ENCODE measurements at regions not wholly inside any gene's neighbourhood (a gene's known extent, or its start where the extent isn't known, plus 50 kb on each side); places are given as distances from the start of the nearest gene placed in this dataset.

DNA sequence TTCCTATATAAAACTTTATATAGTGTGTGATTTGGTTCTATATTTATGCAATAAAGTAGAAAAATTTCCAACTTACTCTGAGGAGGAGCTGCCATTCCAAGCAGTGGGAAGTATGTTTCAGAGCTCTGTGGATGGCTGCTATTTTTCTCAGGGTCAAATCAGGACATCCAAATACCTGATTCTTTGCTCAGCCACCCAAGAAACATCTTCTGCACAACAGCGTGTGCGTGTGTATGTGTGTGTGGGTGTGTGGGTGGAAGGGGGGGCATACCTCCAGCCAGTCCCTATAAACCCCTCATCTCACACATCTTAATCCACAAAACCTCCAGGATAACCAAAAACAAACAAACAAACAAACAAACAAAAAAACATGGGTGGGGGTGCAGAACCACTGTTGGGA lies 66.3 kb upstream of the EMX2 start:
- no peaks in the 10 kb centered on the region for H3K79me2 ChIP-seq (ENCODE audit: insufficient read depth, low read depth, low read length)
- no peaks in the 10 kb centered on the region for H3K9me2 ChIP-seq (ENCODE audit: insufficient read depth, low read length)
- no peak overlapping the region for H3K4me2 ChIP-seq (ENCODE audit: low read length)
- peaks cover 6% of the 10 kb centered on the region for H3K4me1 ChIP-seq (ENCODE audit: insufficient read depth, low read length, poor library complexity, severe bottlenecking)
- CTCF ChIA-PET (ENCODE audit: unreplicated experiment) = no interaction called here
- no peak for DNase-seq (ENCODE audit: low spot score)
- H4K20me1 ChIP-seq (ENCODE audit: insufficient read depth, low read length) = no peaks in the 10 kb centered on the region
- BruUV-seq (replicated peaks) = no TSS peak
- H3K4me3 ChIP-seq (ENCODE audit: low read depth, low read length, poor library complexity, severe bottlenecking) = no peak overlapping the region
- H2AFZ ChIP-seq (ENCODE audit: low read length) = no peak overlapping the region
- POLR2A ChIA-PET = no interaction called here
- no peaks in the 10 kb centered on the region for H3K9me3 ChIP-seq (ENCODE audit: low read length)
- H3K36me3 ChIP-seq (ENCODE audit: insufficient read depth, low read length) = no peaks in the 10 kb centered on the region
- no peak overlapping the region for H3K27ac ChIP-seq (ENCODE audit: low read depth, low read length, poor library complexity, severe bottlenecking)
- no peak for TF ChIP-seq EZH2phosphoT487 (IDR thresholded peaks at IDR 0.05; ENCODE audit: borderline replicate concordance, low read depth, low read length)
- TF ChIP-seq, protein P1, sequence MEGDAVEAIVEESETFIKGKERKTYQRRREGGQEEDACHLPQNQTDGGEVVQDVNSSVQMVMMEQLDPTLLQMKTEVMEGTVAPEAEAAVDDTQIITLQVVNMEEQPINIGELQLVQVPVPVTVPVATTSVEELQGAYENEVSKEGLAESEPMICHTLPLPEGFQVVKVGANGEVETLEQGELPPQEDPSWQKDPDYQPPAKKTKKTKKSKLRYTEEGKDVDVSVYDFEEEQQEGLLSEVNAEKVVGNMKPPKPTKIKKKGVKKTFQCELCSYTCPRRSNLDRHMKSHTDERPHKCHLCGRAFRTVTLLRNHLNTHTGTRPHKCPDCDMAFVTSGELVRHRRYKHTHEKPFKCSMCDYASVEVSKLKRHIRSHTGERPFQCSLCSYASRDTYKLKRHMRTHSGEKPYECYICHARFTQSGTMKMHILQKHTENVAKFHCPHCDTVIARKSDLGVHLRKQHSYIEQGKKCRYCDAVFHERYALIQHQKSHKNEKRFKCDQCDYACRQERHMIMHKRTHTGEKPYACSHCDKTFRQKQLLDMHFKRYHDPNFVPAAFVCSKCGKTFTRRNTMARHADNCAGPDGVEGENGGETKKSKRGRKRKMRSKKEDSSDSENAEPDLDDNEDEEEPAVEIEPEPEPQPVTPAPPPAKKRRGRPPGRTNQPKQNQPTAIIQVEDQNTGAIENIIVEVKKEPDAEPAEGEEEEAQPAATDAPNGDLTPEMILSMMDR (conservative IDR thresholded peaks at IDR 0.05; ENCODE audit: low read length) = no peak
- intact Hi-C loops (cut with micrococcal nuclease; ENCODE audit: unreplicated experiment) = no loop called here

DNA sequence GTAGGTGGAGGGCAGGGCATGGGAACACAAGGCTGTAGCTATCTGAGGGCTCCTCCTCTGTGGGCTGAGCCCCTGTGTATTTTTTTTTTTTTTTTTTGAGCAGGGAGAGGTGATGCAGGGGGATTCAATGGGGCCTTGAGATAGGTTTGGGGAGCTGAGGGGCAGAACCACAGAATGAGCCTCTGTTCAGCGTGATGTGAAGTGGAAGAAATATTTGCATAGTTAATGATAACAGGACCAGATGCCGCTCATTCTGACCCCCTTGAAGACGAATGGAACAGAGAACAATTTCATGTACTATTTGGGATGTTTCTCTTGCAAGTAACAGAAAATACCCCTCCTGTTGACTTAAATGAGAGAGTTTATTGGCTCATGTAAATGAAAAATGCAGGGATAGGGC lies 69.7 kb upstream of the EMX2 start:
- no peak overlapping the region for H3K4me2 ChIP-seq (ENCODE audit: low read length)
- DNase-seq (ENCODE audit: low spot score) = no peak

DNA sequence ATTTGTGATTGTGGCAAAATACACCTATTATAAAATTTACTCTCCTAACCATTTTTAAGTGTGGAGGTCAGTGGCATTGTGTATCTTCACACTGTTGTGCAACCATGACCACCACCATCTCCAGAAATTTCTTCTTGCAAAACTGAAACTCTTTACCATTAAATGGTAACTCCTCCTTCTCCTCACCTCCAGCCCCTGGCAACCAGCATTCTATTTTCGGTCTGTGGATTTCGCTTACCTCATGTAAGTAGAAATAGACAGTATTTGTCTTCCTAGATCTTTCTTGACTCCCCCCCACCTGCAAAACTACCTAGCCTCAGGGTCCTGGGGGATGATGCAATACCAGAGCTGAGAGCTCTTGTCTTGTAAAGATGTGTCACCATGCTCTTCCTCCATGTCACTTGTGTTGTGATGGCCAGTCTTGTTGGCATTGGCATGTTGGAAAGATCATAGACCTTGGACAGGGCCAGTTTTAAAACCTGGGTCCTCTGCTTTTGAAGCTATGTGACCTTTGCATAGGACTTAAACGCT lies 71.1 kb upstream of the EMX2 start:
- H3K9me3 ChIP-seq (ENCODE audit: low read length) = no peaks in the 10 kb centered on the region
- no peaks in the 10 kb centered on the region for H4K20me1 ChIP-seq (ENCODE audit: insufficient read depth, low read length)
- H3K4me2 ChIP-seq (ENCODE audit: low read length) = no peak overlapping the region
- no peaks in the 10 kb centered on the region for H3K36me3 ChIP-seq (ENCODE audit: insufficient read depth, low read length)
- no TSS peak for BruUV-seq (replicated peaks)
- no peak overlapping the region for H3K4me3 ChIP-seq (ENCODE audit: low read depth, low read length, poor library complexity, severe bottlenecking)
- H3K27ac ChIP-seq (ENCODE audit: low read depth, low read length, poor library complexity, severe bottlenecking) = no peak overlapping the region
- CTCF ChIA-PET (ENCODE audit: unreplicated experiment) = no interaction called here
- H3K9me2 ChIP-seq (ENCODE audit: insufficient read depth, low read length) = no peaks in the 10 kb centered on the region
- TF ChIP-seq, protein P1 (conservative IDR thresholded peaks at IDR 0.05; ENCODE audit: low read length) = no peak
- TF ChIP-seq EZH2phosphoT487 (IDR thresholded peaks at IDR 0.05; ENCODE audit: borderline replicate concordance, low read depth, low read length) = no peak
- intact Hi-C loops (cut with micrococcal nuclease; ENCODE audit: unreplicated experiment) = no loop called here
- no peak for DNase-seq (ENCODE audit: low spot score)
- H2AFZ ChIP-seq (ENCODE audit: low read length) = no peak overlapping the region
- POLR2A ChIA-PET = interaction anchor here (0.7 to 0.8 kb wide), 2 partner anchors 9 to 284 kb away, joined by 5 to 7 read pairs; no protein-coding TSS in a partner anchor
- no peaks in the 10 kb centered on the region for H3K79me2 ChIP-seq (ENCODE audit: insufficient read depth, low read depth, low read length)
- H3K4me1 ChIP-seq (ENCODE audit: insufficient read depth, low read length, poor library complexity, severe bottlenecking) = no peaks in the 10 kb centered on the region

More for the DNA sequence above, 69.7 kb upstream of the EMX2 start:
- no peak overlapping the region for H3K4me3 ChIP-seq (ENCODE audit: low read depth, low read length, poor library complexity, severe bottlenecking)
- intact Hi-C loops (cut with micrococcal nuclease; ENCODE audit: unreplicated experiment) = no loop called here
- TF ChIP-seq, protein P1 (conservative IDR thresholded peaks at IDR 0.05; ENCODE audit: low read length) = no peak
- TF ChIP-seq EZH2phosphoT487 (IDR thresholded peaks at IDR 0.05; ENCODE audit: borderline replicate concordance, low read depth, low read length) = no peak
- POLR2A ChIA-PET = interaction anchor here (0.5 kb wide), 1 partner anchor 270 kb away, joined by 5 read pairs; no protein-coding TSS in a partner anchor
- H3K27ac ChIP-seq (ENCODE audit: low read depth, low read length, poor library complexity, severe bottlenecking) = no peak overlapping the region
- H2AFZ ChIP-seq (ENCODE audit: low read length) = no peak overlapping the region
- no peaks in the 10 kb centered on the region for H3K79me2 ChIP-seq (ENCODE audit: insufficient read depth, low read depth, low read length)
- no peaks in the 10 kb centered on the region for H3K9me3 ChIP-seq (ENCODE audit: low read length)
- no TSS peak for BruUV-seq (replicated peaks)
- no peaks in the 10 kb centered on the region for H3K36me3 ChIP-seq (ENCODE audit: insufficient read depth, low read length)
- H3K4me1 ChIP-seq (ENCODE audit: insufficient read depth, low read length, poor library complexity, severe bottlenecking) = no peaks in the 10 kb centered on the region
- CTCF ChIA-PET (ENCODE audit: unreplicated experiment) = interaction anchor here (0.5 kb wide), 1 partner anchor 263 kb away, joined by 12 read pairs; no protein-coding TSS in a partner anchor
- no peaks in the 10 kb centered on the region for H3K9me2 ChIP-seq (ENCODE audit: insufficient read depth, low read length)
- no peaks in the 10 kb centered on the region for H4K20me1 ChIP-seq (ENCODE audit: insufficient read depth, low read length)

All from OCI-LY7 (cell line).